Transverse colon (tissue), 4 donors: ENCODE measurements at regions not wholly inside any gene's neighbourhood (a gene's known extent, or its start where the extent isn't known, plus 50 kb on each side); places are given as distances from the start of the nearest gene placed in this dataset.

Source experiments
- DNase-seq: peaks from one replicate; pipeline ENCODE4 v3.0.0-alpha.2; 2019
- H3K27ac ChIP-seq, 4 donors: fragments of 200-600 bp; sonication (generic); 2 replicates each; pipeline ENCODE4 v1.5.1; 2016 to 2018; ENCODE audit warnings: inconsistent platforms in 4 of 4
- H3K27me3 ChIP-seq: fragments of 200-600 bp; sonication (generic); 2 replicates; pipeline ENCODE4 v1.5.1; 2017; ENCODE audit warnings: inconsistent platforms
- H3K36me3 ChIP-seq, 4 donors: fragments of 200-600 bp; sonication (generic); 2 replicates each; pipeline ENCODE4 v1.5.1; 2017 to 2019; ENCODE audit warnings: inconsistent platforms in 4 of 4
- H3K4me1 ChIP-seq, 4 donors: fragments of 200-600 bp; sonication (generic); 2 replicates each; pipeline ENCODE4 v1.5.1; 2017 to 2020; ENCODE audit warnings: inconsistent platforms in 4 of 4
- H3K4me3 ChIP-seq, 4 donors: fragments of 200-600 bp; sonication (generic); 1 replicate in 1 of 4; 2 replicates in 3 of 4; pipeline versions ENCODE4 v1.5.1 to v1.6.1; 2017 to 2019; ENCODE audit warnings: inconsistent platforms in 4 of 4
- H3K9me3 ChIP-seq, 2 donors: fragments of 200-600 bp; sonication (generic); 2 replicates each; pipeline ENCODE4 v1.5.1; 2017 to 2019; ENCODE audit warnings: inconsistent platforms in 2 of 2
- CTCF ChIP-seq, 5 experiments: fragments of 200-600 bp in 3 of 5; fragments of 450-650 bp in 2 of 5; sonication (generic) in 3 of 5; IDR thresholded peaks; 1 replicate in 2 of 5; 2 replicates in 3 of 5; pipeline ENCODE4 v1.5.1; 2016 to 2017; ENCODE audit warnings: antibody characterized with exemption in 5 of 5, inconsistent platforms in 3 of 5, mild to moderate bottlenecking in 2 of 5, moderate library complexity in 1 of 5
- EP300 ChIP-seq: sonication (generic); formaldehyde crosslinking; IDR thresholded peaks from one replicate; pipeline ENCODE4 v1.6.1; 2017; ENCODE audit warnings: antibody characterized with exemption, low read depth
- POLR2A ChIP-seq: fragments of 450-650 bp; IDR thresholded peaks from one replicate; pipeline ENCODE4 v1.6.1; 2016; ENCODE audit warnings: antibody characterized with exemption, mild to moderate bottlenecking, moderate library complexity
- POLR2AphosphoS5 ChIP-seq, 3 donors: sonication (generic); formaldehyde crosslinking; IDR thresholded peaks; one replicate each; pipeline ENCODE4 v1.6.1; 2016; ENCODE audit warnings: antibody characterized with exemption in 3 of 3
- WGBS, 2 donors: methylation state at CpG; one replicate each; pipeline ENCODE4 v1.1.5; 2018; ENCODE audit warnings: low coverage in 1 of 2; 5-methylcytosine and 5-hydroxymethylcytosine counted together
- in situ Hi-C, 4 donors: fragments of 200-750 bp; cut with MboI; loops; one replicate each; pipeline versions ENCODE4 v1.15.0 to v1.15.1; 2017; ENCODE audit warnings: low sequenced_read_pairs in 3 of 4, low pct_ligation_motif_present in 1 of 4, low pct_unique_long_range_greater_than_20kb in 1 of 4
- intact Hi-C: fragments of 100-400 bp; cut with DNase I; formaldehyde crosslinking; loops from one replicate; pipeline ENCODE4 v1.15.1; 2023; ENCODE audit warnings: low total_unique reads

- TF ChIP-seq CTCF (IDR thresholded peaks at IDR 0.05) = no peak
- TF ChIP-seq EP300 = no peak
- no peak for TF ChIP-seq POLR2AphosphoS5 (IDR thresholded peaks at IDR 0.05)
- TF ChIP-seq POLR2A = no peak
- WGBS, 2 donors = 84 to 89% methylated on average over 5 of the region's 5 CpGs
- H3K27ac ChIP-seq = no peak overlapping the region
- H3K36me3 ChIP-seq = no peaks in the 10 kb centered on the region
- H3K4me1 ChIP-seq = no peaks in the 10 kb centered on the region
- H3K27me3 ChIP-seq = no peaks in the 10 kb centered on the region
- intact Hi-C loops (no loop called here), in situ Hi-C loops (no loop called here)
- no peak for DNase-seq
- no peaks in the 10 kb centered on the region for H3K9me3 ChIP-seq
- H3K4me3 ChIP-seq = no peak overlapping the region
Measured at GRCh38 chr20:11694467-11694866, 223.2 kb upstream of the BTBD3 start.

- no peak for DNase-seq
- TF ChIP-seq CTCF (IDR thresholded peaks at IDR 0.05) = no peak
- no peak for TF ChIP-seq POLR2A
- no peak for TF ChIP-seq POLR2AphosphoS5 (IDR thresholded peaks at IDR 0.05)
- WGBS, 2 donors = 74 to 76% methylated on average over 2 to 3 of the region's 3 CpGs
- Histone ChIP-seq H3K9me3 (no peaks in the 10 kb centered on the region), H3K4me1 (no peaks in the 10 kb centered on the region), H3K36me3 (no peaks in the 10 kb centered on the region), H3K4me3 (no peak overlapping the region), H3K27me3 (no peaks in the 10 kb centered on the region), H3K27ac (no peak overlapping the region)
- intact Hi-C loops = no loop called here
- in situ Hi-C loops = no loop called here
Measured at GRCh38 chr20:11697055-11697454, 220.6 kb upstream of the BTBD3 start.

GRCh38 chr20:11697646-11698045 lies 220.0 kb upstream of the BTBD3 start:
- Histone ChIP-seq H3K9me3 (no peaks in the 10 kb centered on the region), H3K4me3 (no peak overlapping the region), H3K4me1 (no peaks in the 10 kb centered on the region), H3K27ac (no peak overlapping the region), H3K27me3 (no peaks in the 10 kb centered on the region), H3K36me3 (no peaks in the 10 kb centered on the region)
- TF ChIP-seq POLR2A = no peak
- TF ChIP-seq POLR2AphosphoS5 (IDR thresholded peaks at IDR 0.05) = no peak
- no peak for TF ChIP-seq CTCF (IDR thresholded peaks at IDR 0.05)
- TF ChIP-seq EP300 = no peak
- in situ Hi-C loops (no loop called here), intact Hi-C loops (no loop called here)
- 94% methylated on average over 1 of the region's 1 CpG; no CpG with 5 or more reads in 1 of the 2 donors for WGBS, 2 donors
- DNase-seq = no peak

GRCh38 chr20:11698124-11698523 lies 219.6 kb upstream of the BTBD3 start:
- Histone ChIP-seq H3K27ac (no peak overlapping the region), H3K27me3 (no peaks in the 10 kb centered on the region), H3K4me3 (no peak overlapping the region), H3K36me3 (no peaks in the 10 kb centered on the region), H3K9me3 (no peaks in the 10 kb centered on the region), H3K4me1 (no peaks in the 10 kb centered on the region)
- in situ Hi-C loops = no loop called here
- intact Hi-C loops = no loop called here
- DNase-seq = no peak
- TF ChIP-seq CTCF (IDR thresholded peaks at IDR 0.05) (no peak), EP300 (no peak), POLR2AphosphoS5 (IDR thresholded peaks at IDR 0.05) (no peak), POLR2A (no peak)
